Erythroblast (primary cell): ENCODE measurements at regions not wholly inside any gene's neighbourhood (a gene's known extent, or its start where the extent isn't known, plus 50 kb on each side); places are given as distances from the start of the nearest gene placed in this dataset.

Experiments used
- GATA1 ChIP-seq: IDR thresholded peaks from 2 replicates; pipeline ENCODE4 v1.6.1; 2011; ENCODE audit warnings: low read depth, mild to moderate bottlenecking, control low read depth, low read length, moderate library complexity
- POLR2A ChIP-seq: IDR thresholded peaks from 2 replicates; pipeline ENCODE4 v1.6.1; 2011; ENCODE audit warnings: mild to moderate bottlenecking, low read length

- TF ChIP-seq POLR2A, result no peak
- TF ChIP-seq GATA1, result no peak
Measured at GRCh38 chr4:42310358-42310757, 86.9 kb upstream of the SHISA3 start.
